ENCODE measurements at regions not wholly inside any gene's neighbourhood (a gene's known extent, or its start where the extent isn't known, plus 50 kb on each side); places are given as distances from the start of the nearest gene placed in this dataset.

GRCh38 chr2:146228020-146228393, 1616.8 kb upstream of the ACVR2A start:
- Histone ChIP-seq H4K8ac (replicated peaks; ENCODE audit: insufficient read length, low read depth, low read length) (no peak overlapping the region), H3K27ac (ENCODE audit: insufficient read length, low read depth, low read length) (no peak overlapping the region), H2BK20ac (ENCODE audit: low read depth, low read length, poor library complexity, severe bottlenecking) (no peak overlapping the region), H3K23me2 (ENCODE audit: insufficient read length, low read depth, low read length, poor library complexity, severe bottlenecking) (no peaks in the 10 kb centered on the region), H3K79me2 (ENCODE audit: insufficient read depth, low read length) (no peaks in the 10 kb centered on the region), H2BK5ac (ENCODE audit: insufficient read length, low read length) (no peak overlapping the region), H3K4ac (ENCODE audit: low read depth, low read length) (no peak overlapping the region), H3K4me2 (ENCODE audit: insufficient read depth, insufficient read length, low read length) (no peak overlapping the region), H3K79me1 (ENCODE audit: insufficient read depth, low read depth, low read length, poor library complexity, severe bottlenecking) (no peaks in the 10 kb centered on the region), H3K4me1 (ENCODE audit: insufficient read depth, low read length) (no peaks in the 10 kb centered on the region), H3K27me3 (ENCODE audit: insufficient read depth, low read length) (no peaks in the 10 kb centered on the region), H3K14ac (ENCODE audit: insufficient read depth, low read length) (no peak overlapping the region), H3K9me3 (ENCODE audit: control insufficient read depth, low read depth, low read length) (no peaks in the 10 kb centered on the region), H4K5ac (ENCODE audit: insufficient read length, low read depth, low read length) (no peak overlapping the region), H3K18ac (ENCODE audit: insufficient read length, low read depth, low read length) (no peak overlapping the region), H3K9ac (ENCODE audit: extremely low read depth, insufficient read length, low read length) (no peak overlapping the region), H2BK15ac (ENCODE audit: low read depth, low read length) (no peak overlapping the region), H2AFZ (ENCODE audit: low read length) (no peak overlapping the region), H4K20me1 (ENCODE audit: control insufficient read depth, insufficient read depth, insufficient read length) (no peaks in the 10 kb centered on the region), H3K56ac (ENCODE audit: insufficient read length, low read depth, low read length) (no peak overlapping the region), H2BK120ac (ENCODE audit: low read depth, low read length, poor library complexity, severe bottlenecking) (no peak overlapping the region), H3K23ac (ENCODE audit: insufficient read length, low read depth, low read length) (no peak overlapping the region), H2AK5ac (ENCODE audit: insufficient read length, low read length) (no peak overlapping the region), H2BK12ac (ENCODE audit: insufficient read length, low read depth, low read length) (no peak overlapping the region), H4K91ac (ENCODE audit: insufficient read length, low read depth, low read length) (no peak overlapping the region), H3T11ph (ENCODE audit: low read length) (no peak overlapping the region)
- Mint-ChIP-seq H3K27ac (no peak overlapping the region), H3K36me3 (ENCODE audit: insufficient read depth in 1 of 3, low read depth in 3 of 3) (no peaks in the 10 kb centered on the region), H3K4me1 (no peaks in the 10 kb centered on the region), H3K9me3 (no peaks in the 10 kb centered on the region), H3K27me3 (ENCODE audit: low read depth) (no peaks in the 10 kb centered on the region), H3K4me3 (no peak overlapping the region)
- DNase-seq: no peak
- TF ChIP-seq CTCF (conservative IDR thresholded peaks at IDR 0.05): no peak
- no CpG with 5 or more reads among the region's 1 CpG for WGBS (ENCODE audit: extremely low coverage, insufficient read length, low lambda C conversion rate)
